Upper lobe of right lung (tissue), 1 donor: ENCODE measurements at regions not wholly inside any gene's neighbourhood (a gene's known extent, or its start where the extent isn't known, plus 50 kb on each side); places are given as distances from the start of the nearest gene placed in this dataset.
"Not testable (repeated sequence)": the region's sequence is repeated elsewhere in the genome, so short reads cannot be mapped to it uniquely, and the experiment has no call there.

Experiments
- ATAC-seq: fragments of 200-7000 bp; cut with Tn5 transposase; one replicate; pipeline ENCODE4 v1.9.1; 2020; ENCODE audit warnings: mild to moderate bottlenecking, moderate library complexity
- DNase-seq: peaks from one replicate; pipeline ENCODE4 v3.0.0-alpha.2; 2020
- H3K27ac ChIP-seq: fragments of 200-600 bp; one replicate; pipeline ENCODE4 v1.8.0; 2022
- H3K27me3 ChIP-seq: fragments of 200-600 bp; one replicate; pipeline ENCODE4 v1.8.0; 2022; ENCODE audit warnings: mild to moderate bottlenecking
- H3K36me3 ChIP-seq: fragments of 200-600 bp; one replicate; pipeline ENCODE4 v1.8.0; 2022
- H3K4me1 ChIP-seq: fragments of 200-600 bp; one replicate; pipeline ENCODE4 v1.8.0; 2022
- H3K4me3 ChIP-seq: fragments of 200-600 bp; one replicate; pipeline ENCODE4 v1.8.0; 2022; ENCODE audit warnings: mild to moderate bottlenecking
- H3K9me3 ChIP-seq: fragments of 200-600 bp; one replicate; pipeline ENCODE4 v1.8.0; 2022
- intact Hi-C: fragments of 100-400 bp; cut with DNase I; formaldehyde crosslinking; loops from one replicate; pipeline ENCODE4 v1.11.0; 2022
- TF ChIP-seq, protein P1 (sequence below): fragments of 200-600 bp; IDR thresholded peaks from one replicate; pipeline ENCODE4 v1.8.0; 2022; ENCODE audit warnings: antibody characterized with exemption
- donor health status: DM: no; HTN: yes; CAD: no; lungs with severe emphysema.

DNA sequence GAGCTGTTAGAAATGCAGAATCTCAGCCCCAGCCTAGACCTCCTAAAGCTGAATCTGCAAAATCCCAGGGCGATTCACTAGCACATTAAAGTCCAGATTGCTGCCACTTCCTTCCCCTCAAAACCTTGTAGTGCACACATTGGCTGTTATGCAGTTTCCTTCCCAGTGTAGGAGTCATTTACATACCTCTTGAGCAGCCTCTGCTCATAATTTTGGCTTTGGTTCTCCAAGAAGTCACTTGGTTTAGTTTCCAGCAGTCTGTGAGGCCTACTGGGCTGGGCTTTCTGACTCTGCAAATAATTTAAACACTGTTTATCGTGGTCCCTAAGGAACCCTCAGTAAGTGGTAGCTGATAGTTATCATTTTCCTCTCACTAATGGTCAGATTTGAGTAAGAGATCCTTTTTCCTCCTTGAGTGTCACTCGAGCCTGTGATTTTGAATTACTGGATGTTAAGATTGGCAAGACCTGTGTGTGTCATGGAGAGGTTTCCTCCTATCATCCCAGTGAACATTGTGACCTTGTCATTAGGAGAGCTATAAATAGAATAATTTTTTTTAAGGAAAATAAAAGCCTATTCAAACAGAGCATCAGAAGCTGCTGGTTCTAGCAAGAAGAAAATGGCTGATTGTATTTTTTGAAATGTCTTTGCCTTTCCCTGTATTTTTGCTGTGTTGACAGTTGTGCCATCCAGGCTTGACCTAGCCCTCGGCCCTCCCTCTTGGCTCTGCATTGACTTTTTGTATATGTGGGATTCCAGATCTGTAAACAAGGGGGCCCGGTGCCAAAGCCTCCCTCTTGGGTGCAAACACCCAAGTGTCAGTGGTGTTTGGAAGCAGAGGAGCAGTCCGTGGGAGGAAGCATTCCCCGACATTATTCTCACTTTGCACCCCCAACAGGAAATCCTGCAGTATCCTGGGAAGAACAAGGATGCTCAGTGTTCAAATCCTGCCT is 134.8 kb upstream of the ANKRD28 start:
- ATAC-seq: peak; percentile 41
- Histone ChIP-seq H3K36me3 (no peaks in the 10 kb centered on the region), H3K4me1 (no peaks in the 10 kb centered on the region), H3K27me3 (no peaks in the 10 kb centered on the region), H3K9me3 (no peaks in the 10 kb centered on the region), H3K4me3 (no peak overlapping the region), H3K27ac (no peak overlapping the region)
- no peak for DNase-seq
- intact Hi-C loops: no loop called here
- TF ChIP-seq, protein P1, sequence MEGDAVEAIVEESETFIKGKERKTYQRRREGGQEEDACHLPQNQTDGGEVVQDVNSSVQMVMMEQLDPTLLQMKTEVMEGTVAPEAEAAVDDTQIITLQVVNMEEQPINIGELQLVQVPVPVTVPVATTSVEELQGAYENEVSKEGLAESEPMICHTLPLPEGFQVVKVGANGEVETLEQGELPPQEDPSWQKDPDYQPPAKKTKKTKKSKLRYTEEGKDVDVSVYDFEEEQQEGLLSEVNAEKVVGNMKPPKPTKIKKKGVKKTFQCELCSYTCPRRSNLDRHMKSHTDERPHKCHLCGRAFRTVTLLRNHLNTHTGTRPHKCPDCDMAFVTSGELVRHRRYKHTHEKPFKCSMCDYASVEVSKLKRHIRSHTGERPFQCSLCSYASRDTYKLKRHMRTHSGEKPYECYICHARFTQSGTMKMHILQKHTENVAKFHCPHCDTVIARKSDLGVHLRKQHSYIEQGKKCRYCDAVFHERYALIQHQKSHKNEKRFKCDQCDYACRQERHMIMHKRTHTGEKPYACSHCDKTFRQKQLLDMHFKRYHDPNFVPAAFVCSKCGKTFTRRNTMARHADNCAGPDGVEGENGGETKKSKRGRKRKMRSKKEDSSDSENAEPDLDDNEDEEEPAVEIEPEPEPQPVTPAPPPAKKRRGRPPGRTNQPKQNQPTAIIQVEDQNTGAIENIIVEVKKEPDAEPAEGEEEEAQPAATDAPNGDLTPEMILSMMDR: no peak

DNA sequence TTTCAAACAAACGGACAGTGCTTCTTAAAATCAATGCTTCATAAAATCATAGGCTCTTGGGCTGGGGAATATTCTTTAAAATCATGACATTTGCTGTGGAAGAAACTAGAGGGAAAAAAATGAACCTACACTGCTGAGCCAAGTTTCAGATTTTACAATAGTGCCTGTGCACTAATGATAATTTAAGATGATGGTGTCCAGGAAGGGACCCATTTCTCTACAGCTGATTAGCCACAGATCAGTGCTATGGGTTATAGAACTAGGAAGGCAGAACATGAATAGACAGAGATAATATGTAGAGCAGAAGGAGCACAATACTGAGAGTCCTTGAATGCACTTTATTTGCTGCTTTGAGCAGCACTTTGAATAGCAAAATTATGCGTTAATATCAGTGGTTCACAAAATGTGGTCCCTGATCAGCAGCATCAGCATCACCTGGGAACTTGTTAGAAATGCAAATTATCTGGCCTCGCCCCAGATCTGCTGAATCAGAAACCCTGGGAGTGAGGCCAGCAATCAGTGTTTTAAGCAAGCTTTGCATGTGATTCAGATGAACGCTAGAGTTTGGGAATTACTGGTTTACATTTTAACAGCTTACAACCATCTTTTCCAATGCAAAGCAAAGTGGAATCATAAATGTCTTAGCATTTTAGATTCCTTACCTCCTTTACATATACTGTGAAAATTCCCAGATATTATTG is 135.8 kb upstream of the ANKRD28 start:
- no peaks in the 10 kb centered on the region for H3K9me3 ChIP-seq
- no peaks in the 10 kb centered on the region for H3K27me3 ChIP-seq
- ATAC-seq: no peak
- H3K4me1 ChIP-seq: no peaks in the 10 kb centered on the region
- H3K36me3 ChIP-seq: no peaks in the 10 kb centered on the region
- TF ChIP-seq, protein P1: no peak
- no peak for DNase-seq
- H3K4me3 ChIP-seq: no peak overlapping the region
- H3K27ac ChIP-seq: no peak overlapping the region
- intact Hi-C loops: no loop called here

DNA sequence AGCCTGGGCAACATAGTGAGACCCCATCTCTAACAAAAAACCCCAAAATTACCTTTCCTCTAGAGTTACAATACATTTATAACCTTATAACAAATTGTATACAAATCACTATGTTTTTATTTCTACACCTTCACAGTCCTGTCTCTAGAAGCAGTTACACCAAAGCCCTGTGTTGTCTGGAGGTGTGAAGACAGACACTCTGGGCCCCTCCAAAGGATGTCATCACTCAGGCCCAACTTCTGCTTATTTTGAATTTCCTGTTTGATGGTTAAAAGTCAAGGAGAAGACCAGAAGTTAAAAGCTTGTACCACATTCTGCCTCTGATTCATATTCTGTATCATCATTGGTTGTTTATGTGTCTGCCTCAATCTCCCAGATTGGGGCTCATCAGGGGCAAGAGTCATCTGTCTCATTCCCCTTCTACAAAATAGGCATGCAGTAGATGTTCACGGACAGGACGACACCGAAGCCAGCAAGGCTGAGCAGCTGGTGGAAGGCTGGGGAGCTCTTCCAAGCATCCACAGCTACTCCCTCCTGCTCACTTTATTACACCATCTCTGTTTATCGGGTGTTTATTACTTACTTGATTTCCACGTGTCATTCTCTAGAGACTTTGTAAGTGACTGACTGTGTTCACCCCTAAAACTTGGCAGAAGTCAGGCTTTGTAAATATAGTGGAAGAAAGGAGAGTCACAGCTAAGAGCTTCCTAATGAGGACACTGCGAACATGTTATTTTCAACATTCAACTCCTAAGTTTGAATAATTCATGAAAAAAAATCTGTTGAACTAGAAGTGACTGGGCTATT is 136.8 kb upstream of the ANKRD28 start:
- TF ChIP-seq, protein P1: no peak
- intact Hi-C loops: no loop called here
- Histone ChIP-seq H3K27me3 (no peaks in the 10 kb centered on the region), H3K4me1 (no peaks in the 10 kb centered on the region), H3K27ac (no peak overlapping the region), H3K4me3 (no peak overlapping the region), H3K36me3 (no peaks in the 10 kb centered on the region), H3K9me3 (no peaks in the 10 kb centered on the region)
- DNase-seq (no peak), ATAC-seq (no peak)

DNA sequence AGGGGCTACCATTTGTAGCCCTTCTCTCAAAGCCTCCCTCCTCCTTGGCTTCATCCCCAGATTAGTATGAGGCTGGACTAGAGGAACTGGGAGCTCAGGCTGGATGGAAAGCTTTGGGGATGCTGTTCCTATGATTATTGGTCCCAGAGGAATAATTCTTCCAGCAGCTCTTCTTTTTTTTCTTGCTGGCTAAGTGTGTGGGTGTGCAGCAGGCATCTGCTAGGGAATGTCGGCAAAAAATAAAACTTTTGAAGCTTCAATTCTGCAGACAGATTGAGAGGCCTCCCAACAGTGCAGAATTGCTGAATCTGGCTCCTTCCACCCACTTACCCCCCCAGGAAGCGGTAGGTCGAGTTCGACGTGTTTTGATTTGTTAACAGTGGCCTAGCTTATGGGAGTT is 138.5 kb upstream of the ANKRD28 start:
- Histone ChIP-seq H3K4me1 (no peaks in the 10 kb centered on the region), H3K27me3 (no peaks in the 10 kb centered on the region), H3K27ac (no peak overlapping the region), H3K9me3 (no peaks in the 10 kb centered on the region), H3K4me3 (no peak overlapping the region), H3K36me3 (no peaks in the 10 kb centered on the region)
- DNase-seq (no peak), ATAC-seq (no peak)
- TF ChIP-seq, protein P1: no peak
- intact Hi-C loops: no loop called here

DNA sequence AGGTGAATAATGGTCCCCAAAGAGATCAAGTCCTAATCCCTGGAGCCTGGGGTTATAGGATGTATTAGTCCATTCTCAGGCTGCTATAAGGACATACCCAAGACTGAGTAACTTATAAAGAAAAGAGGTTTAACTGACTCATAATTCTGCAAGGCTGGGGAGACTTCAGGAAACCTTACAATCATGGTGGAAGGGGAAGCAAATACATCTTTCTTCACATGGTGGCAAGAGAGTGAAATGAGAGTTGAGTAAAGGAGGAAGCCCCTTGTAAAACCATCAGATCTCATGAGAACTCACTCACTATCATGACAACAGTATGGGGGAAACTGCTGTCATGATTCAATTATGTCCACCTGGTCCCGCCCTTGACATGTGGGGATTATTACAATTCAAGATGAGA is 142.9 kb upstream of the ANKRD28 start:
- H3K27me3 ChIP-seq: no peaks in the 10 kb centered on the region
- no peak overlapping the region for H3K27ac ChIP-seq
- no peaks in the 10 kb centered on the region for H3K9me3 ChIP-seq
- TF ChIP-seq, protein P1: no peak
- intact Hi-C loops: no loop called here
- no peaks in the 10 kb centered on the region for H3K36me3 ChIP-seq
- no peak for ATAC-seq
- no peak for DNase-seq
- H3K4me1 ChIP-seq: no peaks in the 10 kb centered on the region
- H3K4me3 ChIP-seq: no peak overlapping the region

DNA sequence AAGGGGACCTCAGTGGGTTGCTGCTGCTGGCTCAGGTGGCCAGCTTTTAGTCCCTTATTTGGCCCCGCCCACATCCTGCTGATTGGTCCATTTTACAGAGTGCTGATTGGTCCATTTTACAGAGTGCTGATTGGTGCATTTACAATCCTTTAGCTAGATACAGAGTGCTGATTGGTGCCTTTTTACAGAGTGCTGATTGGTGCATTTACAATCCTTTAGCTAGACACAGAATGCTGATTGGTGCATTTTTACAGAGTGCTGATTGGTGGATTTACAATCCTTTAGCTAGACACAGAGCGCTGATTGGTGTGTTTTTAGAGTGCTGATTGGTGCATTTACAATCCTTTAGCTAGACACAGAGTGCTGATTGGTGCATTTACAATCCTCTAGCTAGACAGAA is 143.7 kb upstream of the ANKRD28 start:
- intact Hi-C loops, DNase-seq, H3K4me3 ChIP-seq, H3K27ac ChIP-seq, H3K27me3 ChIP-seq, H3K36me3 ChIP-seq, H3K4me1 ChIP-seq, H3K9me3 ChIP-seq, ATAC-seq: not testable (repeated sequence)
